ENCODE measurements at regions not wholly inside any gene's neighbourhood (a gene's known extent, or its start where the extent isn't known, plus 50 kb on each side); places are given as distances from the start of the nearest gene placed in this dataset.

- no peak for DNase-seq (ENCODE audit: extremely low read depth, low read depth)
Measured at GRCh38 chr12:18207266-18207665, 54.1 kb upstream of the PIK3C2G start.

- no peak for DNase-seq (ENCODE audit: extremely low read depth, low read depth)
Measured at GRCh38 chr12:18206198-18206597, 55.1 kb upstream of the PIK3C2G start.

GRCh38 chr12:18204053-18204452 lies 57.3 kb upstream of the PIK3C2G start:
- DNase-seq (ENCODE audit: extremely low read depth, low read depth): no peak

- DNase-seq (ENCODE audit: extremely low read depth, low read depth): no peak
Measured at GRCh38 chr12:18192119-18192518, 69.2 kb upstream of the PIK3C2G start.

GRCh38 chr12:18183141-18183540 lies 78.2 kb upstream of the PIK3C2G start:
- no peak for DNase-seq (ENCODE audit: extremely low read depth, low read depth)

GRCh38 chr12:18171571-18171970 lies 81.6 kb upstream of the RERGL start:
- DNase-seq (ENCODE audit: extremely low read depth, low read depth): no peak

GRCh38 chr12:18168016-18168415 lies 78.0 kb upstream of the RERGL start:
- DNase-seq (ENCODE audit: extremely low read depth, low read depth): no peak

- DNase-seq (ENCODE audit: extremely low read depth, low read depth): no peak
Measured at GRCh38 chr12:18165889-18166288, 75.9 kb upstream of the RERGL start.

GRCh38 chr12:18165422-18165871 lies 75.5 kb upstream of the RERGL start:
- no peak for DNase-seq (ENCODE audit: extremely low read depth, low read depth)

- DNase-seq (ENCODE audit: extremely low read depth, low read depth): no peak
Measured at GRCh38 chr12:18160901-18161300, 70.9 kb upstream of the RERGL start.

GRCh38 chr12:18158774-18159557 lies 69.0 kb upstream of the RERGL start:
- DNase-seq (ENCODE audit: extremely low read depth, low read depth): peak; percentile 41

GRCh38 chr12:18153826-18154225 lies 63.8 kb upstream of the RERGL start:
- DNase-seq (ENCODE audit: extremely low read depth, low read depth): no peak

GRCh38 chr12:18151036-18151435 lies 61.0 kb upstream of the RERGL start:
- no peak for DNase-seq (ENCODE audit: extremely low read depth, low read depth)

GRCh38 chr12:18148961-18149360 lies 59.0 kb upstream of the RERGL start:
- no peak for DNase-seq (ENCODE audit: extremely low read depth, low read depth)

GRCh38 chr12:18146363-18146762 lies 56.4 kb upstream of the RERGL start:
- no peak for DNase-seq (ENCODE audit: extremely low read depth, low read depth)

- DNase-seq (ENCODE audit: extremely low read depth, low read depth): no peak
Measured at GRCh38 chr12:18145924-18146323, 55.9 kb upstream of the RERGL start.

GRCh38 chr12:18141048-18141982 lies 51.3 kb upstream of the RERGL start:
- no peak for DNase-seq (ENCODE audit: extremely low read depth, low read depth)

GRCh38 chr12:18139989-18140596 lies 50.1 kb upstream of the RERGL start:
- DNase-seq (ENCODE audit: extremely low read depth, low read depth): peak; percentile 13
